IMR-90 (cell line): ENCODE measurements at regions not wholly inside any gene's neighbourhood (a gene's known extent, or its start where the extent isn't known, plus 50 kb on each side); places are given as distances from the start of the nearest gene placed in this dataset.

Experiments used
- ATAC-seq: fragments of 200-7000 bp; cut with Tn5 transposase; 2 replicates; pipeline ENCODE4 v1.9.1; 2020; ENCODE audit warnings: low read depth, mild to moderate bottlenecking, moderate library complexity
- BruUV-seq: library from RNA; stranded (reverse); fragments of 400-500 nt; replicated peaks from 2 replicates; lab custom pipeline; 2021; lab: Mats Ljungman, UMichigan
- CTCF ChIA-PET: fragments of 300-600 bp; formaldehyde crosslinking; extraction: SDS; loops from one replicate; lab custom pipeline; 2021; ENCODE audit warnings: antibody characterized with exemption; lab: Yijun Ruan, JAX
- POLR2A ChIA-PET: fragments of 300-600 bp; sonication (Branson Sonifier 250); formaldehyde crosslinking; loops from one replicate; lab custom pipeline; 2022; ENCODE audit warnings: antibody characterized with exemption; ENCODE audit not compliant: unreplicated experiment; lab: Charles Lee
- DNase-seq: peaks from one replicate; pipeline ENCODE4 v3.0.0; 2013
- H2AFZ ChIP-seq: replicated peaks from 2 replicates; pipeline ENCODE3; 2013; ENCODE audit warnings: low read length, mild to moderate bottlenecking; ENCODE audit not compliant: poor library complexity
- H2AK5ac ChIP-seq: 2 replicates; pipeline ENCODE4 v1.6.1; 2013; ENCODE audit warnings: low read depth, low read length, inconsistent platforms
- H2AK9ac ChIP-seq: replicated peaks from 2 replicates; pipeline ENCODE3; 2013; ENCODE audit warnings: mild to moderate bottlenecking, low read depth, low read length, moderate library complexity; ENCODE audit not compliant: poor library complexity
- H2BK120ac ChIP-seq: 2 replicates; pipeline ENCODE4 v1.6.1; 2013; ENCODE audit warnings: low read depth, low read length, inconsistent platforms
- H2BK15ac ChIP-seq: 3 replicates; pipeline ENCODE4 v1.6.1; 2013; ENCODE audit warnings: low read depth, low read length, inconsistent platforms
- H2BK20ac ChIP-seq: 2 replicates; pipeline ENCODE4 v1.6.1; 2013; ENCODE audit warnings: low read depth, mild to moderate bottlenecking, inconsistent platforms, low read length, moderate library complexity
- H2BK5ac ChIP-seq: 2 replicates; pipeline ENCODE4 v1.6.1; 2013; ENCODE audit warnings: mild to moderate bottlenecking, low read depth, low read length, inconsistent platforms; ENCODE audit not compliant: poor library complexity, severe bottlenecking
- H3K14ac ChIP-seq: replicated peaks from 2 replicates; pipeline ENCODE4 v1.6.1; 2013; ENCODE audit warnings: low read depth, low read length, inconsistent platforms
- H3K18ac ChIP-seq: 2 replicates; pipeline ENCODE4 v1.6.1; 2013; ENCODE audit warnings: low read depth, low read length, control low read depth
- H3K23ac ChIP-seq: 2 replicates; pipeline ENCODE4 v1.6.1; 2013; ENCODE audit warnings: low read depth, low read length, inconsistent platforms
- H3K27ac ChIP-seq: 2 replicates; pipeline ENCODE4 v1.5.1; 2013; ENCODE audit warnings: mild to moderate bottlenecking, control low read depth, low read length; ENCODE audit not compliant: insufficient read depth
- H3K27me3 ChIP-seq: 2 replicates; pipeline ENCODE4 v1.6.1; 2013; ENCODE audit warnings: low read length; ENCODE audit not compliant: control insufficient read depth, insufficient read depth
- H3K36me3 ChIP-seq: 2 replicates; pipeline ENCODE4 v1.6.1; 2013; ENCODE audit warnings: low read length, mixed read lengths; ENCODE audit not compliant: control insufficient read depth, insufficient read depth
- H3K4ac ChIP-seq: 2 replicates; pipeline ENCODE4 v1.6.1; 2013; ENCODE audit warnings: low read depth, low read length, inconsistent platforms
- H3K4me1 ChIP-seq: 2 replicates; pipeline ENCODE4 v1.6.1; 2013; ENCODE audit warnings: low read length, mixed read lengths; ENCODE audit not compliant: control insufficient read depth, insufficient read depth
- H3K4me2 ChIP-seq: 2 replicates; pipeline ENCODE4 v1.6.1; 2013; ENCODE audit warnings: low read depth, mild to moderate bottlenecking, control low read depth, low read length, moderate library complexity
- H3K4me3 ChIP-seq: 2 replicates; pipeline ENCODE4 v1.5.1; 2013; ENCODE audit warnings: low read depth, mild to moderate bottlenecking, control low read depth, low read length, moderate library complexity; ENCODE audit not compliant: insufficient read depth
- H3K56ac ChIP-seq: 2 replicates; pipeline ENCODE4 v1.6.1; 2013; ENCODE audit warnings: low read length, inconsistent platforms; ENCODE audit not compliant: insufficient read depth; ENCODE audit errors: extremely low read depth
- H3K79me1 ChIP-seq, 2 experiments: 2 replicates each; pipeline ENCODE4 v1.6.1; 2013; ENCODE audit warnings: low read length in 2 of 2, inconsistent platforms in 1 of 2, low read depth in 1 of 2
- H3K9ac ChIP-seq: 2 replicates; pipeline ENCODE4 v1.6.1; 2013; ENCODE audit warnings: low read depth, low read length, control low read depth
- H3K9me1 ChIP-seq: 2 replicates; pipeline ENCODE4 v1.6.1; 2013; ENCODE audit warnings: low read length, inconsistent platforms; ENCODE audit not compliant: insufficient read depth
- H3K9me3 ChIP-seq: 2 replicates; pipeline ENCODE4 v1.6.1; 2013; ENCODE audit warnings: low read length; ENCODE audit not compliant: control insufficient read depth, insufficient read depth
- H4K20me1 ChIP-seq: 2 replicates; pipeline ENCODE4 v1.6.1; 2013; ENCODE audit warnings: low read length, inconsistent platforms; ENCODE audit not compliant: insufficient read depth
- H4K5ac ChIP-seq: 2 replicates; pipeline ENCODE4 v1.6.1; 2013; ENCODE audit warnings: mild to moderate bottlenecking, low read depth, low read length, control low read depth
- H4K8ac ChIP-seq, 2 experiments: 2 replicates each; pipeline ENCODE4 v1.6.1; 2013; ENCODE audit warnings: low read depth in 2 of 2, low read length in 2 of 2, control low read depth in 1 of 2, inconsistent platforms in 1 of 2
- H4K91ac ChIP-seq: 2 replicates; pipeline ENCODE4 v1.6.1; 2013; ENCODE audit warnings: low read depth, low read length, inconsistent platforms; ENCODE audit not compliant: insufficient read depth
- CEBPB ChIP-seq: IDR thresholded peaks from 2 replicates; pipeline ENCODE4 v1.6.1; 2012; ENCODE audit warnings: low read depth, low read length, improper control_type of control experiment
- MAFK ChIP-seq: IDR thresholded peaks from 2 replicates; pipeline ENCODE4 v1.6.1; 2012; ENCODE audit warnings: low read depth, low read length, improper control_type of control experiment
- RAD21 ChIP-seq: IDR thresholded peaks from 2 replicates; pipeline ENCODE4 v1.6.1; 2012; ENCODE audit warnings: low read length, improper control_type of control experiment
- RCOR1 ChIP-seq: IDR thresholded peaks from 2 replicates; pipeline ENCODE4 v1.6.1; 2012; ENCODE audit warnings: mild to moderate bottlenecking, low read length, improper control_type of control experiment; ENCODE audit not compliant: insufficient replicate concordance
- RFX5 ChIP-seq: IDR thresholded peaks from 2 replicates; pipeline ENCODE4 v1.8.0; 2012; ENCODE audit warnings: low read depth, mild to moderate bottlenecking, low read length, moderate library complexity
- SMC3 ChIP-seq: fragments of 150-350 bp; IDR thresholded peaks from 2 replicates; pipeline ENCODE4 v1.6.1; 2016; ENCODE audit warnings: low read depth, mild to moderate bottlenecking, antibody characterized with exemption, low read length, moderate library complexity
- WGBS, 2 experiments: methylation state at CpG; one replicate each; pipeline versions ENCODE4 v1.1.5 to v1.1.7; 2013; ENCODE audit warnings: missing lambda C conversion rate in 2 of 2; ENCODE audit not compliant: insufficient read length in 1 of 2; ENCODE audit errors: extremely low coverage in 2 of 2; 5-methylcytosine and 5-hydroxymethylcytosine counted together
- dilution Hi-C: fragments of 300-500 bp; cut with HindIII; formaldehyde crosslinking; loops from one replicate; pipeline ENCODE4 v1.14.3; 2018; ENCODE audit warnings: low sequenced_read_pairs; ENCODE audit not compliant: unreplicated experiment
- in situ Hi-C: fragments of 300-500 bp; cut with MboI; formaldehyde crosslinking; loops from 3 replicates; pipeline ENCODE4 v1.14.3; 2019; ENCODE audit warnings: low sequenced_read_pairs, inconsistent platforms, mixed read lengths
- intact Hi-C: fragments of 100-400 bp; cut with micrococcal nuclease; formaldehyde crosslinking; loops from 2 replicates; pipeline ENCODE4 v1.10.0; 2022
- TF ChIP-seq, protein P1 (sequence below): conservative IDR thresholded peaks from 2 replicates; pipeline ENCODE4 v1.5.1; 2012; ENCODE audit warnings: mild to moderate bottlenecking, low read depth, low read length, improper control_type of control experiment

DNA sequence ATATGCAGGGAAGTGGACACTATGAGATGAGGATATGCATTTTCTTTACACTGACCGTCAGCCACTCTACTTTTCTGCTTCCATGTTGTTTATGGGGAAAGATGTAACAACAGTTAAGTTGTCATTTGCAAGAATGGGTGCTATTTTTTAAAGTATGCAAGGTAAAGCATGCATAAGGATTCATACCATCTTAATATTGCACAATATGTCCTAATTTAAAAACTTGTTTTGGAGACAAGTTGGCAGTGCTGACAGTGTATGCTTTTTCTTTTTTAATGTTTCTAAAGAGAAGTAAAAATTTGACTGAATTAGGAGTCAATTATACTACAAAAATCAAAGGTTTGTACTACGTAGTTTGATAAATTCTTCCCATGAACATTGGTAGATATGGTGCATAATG, 435.4 kb downstream of the MMUT start:
- H3K79me1 ChIP-seq, result no peaks in the 10 kb centered on the region
- H3K27me3 ChIP-seq, result no peaks in the 10 kb centered on the region
- H3K4me2 ChIP-seq, result no peak overlapping the region
- no peaks in the 10 kb centered on the region for H3K9me3 ChIP-seq
- CTCF ChIA-PET, result interaction anchor here (0.6 kb wide), 1 partner anchor 9 kb away, joined by 4 read pairs; no protein-coding TSS in a partner anchor
- H3K18ac ChIP-seq, result no peak overlapping the region
- no peaks in the 10 kb centered on the region for H3K36me3 ChIP-seq
- no peak overlapping the region for H4K8ac ChIP-seq
- no peak overlapping the region for H2AFZ ChIP-seq
- no peak overlapping the region for H4K5ac ChIP-seq
- H3K56ac ChIP-seq, result no peak overlapping the region
- no peak overlapping the region for H4K91ac ChIP-seq
- no peaks in the 10 kb centered on the region for H4K20me1 ChIP-seq
- no CpG with 5 or more reads among the region's 2 CpGs for WGBS, 2 experiments
- ATAC-seq, result no peak
- POLR2A ChIA-PET, result no interaction called here
- intact Hi-C loops (no loop called here), in situ Hi-C loops (no loop called here), dilution Hi-C loops (no loop called here)
- TF ChIP-seq MAFK, result no peak
- TF ChIP-seq SMC3, result no peak
- no peak for TF ChIP-seq RFX5
- TF ChIP-seq RAD21, result no peak
- TF ChIP-seq, protein P1, sequence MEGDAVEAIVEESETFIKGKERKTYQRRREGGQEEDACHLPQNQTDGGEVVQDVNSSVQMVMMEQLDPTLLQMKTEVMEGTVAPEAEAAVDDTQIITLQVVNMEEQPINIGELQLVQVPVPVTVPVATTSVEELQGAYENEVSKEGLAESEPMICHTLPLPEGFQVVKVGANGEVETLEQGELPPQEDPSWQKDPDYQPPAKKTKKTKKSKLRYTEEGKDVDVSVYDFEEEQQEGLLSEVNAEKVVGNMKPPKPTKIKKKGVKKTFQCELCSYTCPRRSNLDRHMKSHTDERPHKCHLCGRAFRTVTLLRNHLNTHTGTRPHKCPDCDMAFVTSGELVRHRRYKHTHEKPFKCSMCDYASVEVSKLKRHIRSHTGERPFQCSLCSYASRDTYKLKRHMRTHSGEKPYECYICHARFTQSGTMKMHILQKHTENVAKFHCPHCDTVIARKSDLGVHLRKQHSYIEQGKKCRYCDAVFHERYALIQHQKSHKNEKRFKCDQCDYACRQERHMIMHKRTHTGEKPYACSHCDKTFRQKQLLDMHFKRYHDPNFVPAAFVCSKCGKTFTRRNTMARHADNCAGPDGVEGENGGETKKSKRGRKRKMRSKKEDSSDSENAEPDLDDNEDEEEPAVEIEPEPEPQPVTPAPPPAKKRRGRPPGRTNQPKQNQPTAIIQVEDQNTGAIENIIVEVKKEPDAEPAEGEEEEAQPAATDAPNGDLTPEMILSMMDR, result no peak
- no peak for TF ChIP-seq RCOR1
- peak; percentile 73 for TF ChIP-seq CEBPB
- H3K4me1 ChIP-seq, result no peaks in the 10 kb centered on the region
- no peak for DNase-seq
- H2BK15ac ChIP-seq, result no peak overlapping the region
- H3K14ac ChIP-seq, result no peak overlapping the region
- H2BK120ac ChIP-seq, result no peak overlapping the region
- no peak overlapping the region for H3K23ac ChIP-seq
- H3K9me1 ChIP-seq, result no peaks in the 10 kb centered on the region
- H3K4ac ChIP-seq, result no peak overlapping the region
- no peak overlapping the region for H3K9ac ChIP-seq
- no peak overlapping the region for H2AK5ac ChIP-seq
- H2AK9ac ChIP-seq, result no peak overlapping the region
- H3K4me3 ChIP-seq, result no peak overlapping the region
- no TSS peak for BruUV-seq
- H2BK5ac ChIP-seq, result no peak overlapping the region
- H3K27ac ChIP-seq, result no peak overlapping the region
- H2BK20ac ChIP-seq, result no peak overlapping the region
